Activated T-cell treated with anti-CD3 and anti-CD28 coated beads for 4 hours (primary cell): ENCODE measurements at regions not wholly inside any gene's neighbourhood (a gene's known extent, or its start where the extent isn't known, plus 50 kb on each side); places are given as distances from the start of the nearest gene placed in this dataset.

Source experiments
- DNase-seq: peaks from one replicate; pipeline ENCODE4 v3.0.0-alpha.2; 2020

- DNase-seq: no peak
Observed at GRCh38 chr13:109846185-109846584, 59.8 kb upstream of the IRS2 start.

- no peak for DNase-seq
Observed at GRCh38 chr13:109844396-109844795, 58.0 kb upstream of the IRS2 start.

GRCh38 chr13:109843695-109844094 lies 57.3 kb upstream of the IRS2 start:
- no peak for DNase-seq

GRCh38 chr13:109842212-109842920 lies 56.0 kb upstream of the IRS2 start:
- DNase-seq: no peak

- DNase-seq: no peak
Observed at GRCh38 chr13:109840893-109841287, 54.5 kb upstream of the IRS2 start.

GRCh38 chr13:109840201-109840892 lies 54.0 kb upstream of the IRS2 start:
- no peak for DNase-seq

GRCh38 chr13:109836629-109837607 lies 50.5 kb upstream of the IRS2 start:
- DNase-seq: no peak
